Type B pancreatic cell (in vitro differentiated cells): ENCODE measurements at regions not wholly inside any gene's neighbourhood (a gene's known extent, or its start where the extent isn't known, plus 50 kb on each side); places are given as distances from the start of the nearest gene placed in this dataset.
A peak's percentile ranks its signal among the peaks of the same experiment; 100 is the strongest.
"Not testable (repeated sequence)": the region's sequence is repeated elsewhere in the genome, so short reads cannot be mapped to it uniquely, and the experiment has no call there.

Experiments
- DNase-seq: peaks from one replicate; pipeline ENCODE4 v3.0.0; 2021; ENCODE audit warnings: mixed read lengths; ENCODE audit not compliant: unreplicated experiment; ENCODE audit errors: extremely low spot score
- H3K27ac Mint-ChIP-seq: 2 replicates; pipeline ENCODE4 v1.8.0; 2021; ENCODE audit warnings: mild to moderate bottlenecking, mixed read lengths
- H3K27me3 Mint-ChIP-seq: 2 replicates; pipeline ENCODE4 v1.8.0; 2021; ENCODE audit warnings: mixed read lengths
- H3K36me3 Mint-ChIP-seq: 2 replicates; pipeline ENCODE4 v1.8.0; 2021; ENCODE audit warnings: mixed read lengths
- H3K4me1 Mint-ChIP-seq: one replicate; pipeline ENCODE4 v1.8.0; 2021; ENCODE audit warnings: mixed read lengths; ENCODE audit not compliant: unreplicated experiment
- H3K4me3 Mint-ChIP-seq: 2 replicates; pipeline ENCODE4 v1.8.0; 2021; ENCODE audit warnings: mild to moderate bottlenecking, mixed read lengths
- H3K9me3 Mint-ChIP-seq: 2 replicates; pipeline ENCODE4 v1.8.0; 2021; ENCODE audit warnings: mixed read lengths
- CTCF ChIP-seq: fragments of 200-600 bp; sonication (generic); conservative IDR thresholded peaks from 2 replicates; pipeline ENCODE4 v1.5.0; 2021; ENCODE audit warnings: antibody characterized with exemption, mild to moderate bottlenecking

- Mint-ChIP-seq H3K27ac (no peak overlapping the region), H3K4me3 (no peak overlapping the region), H3K4me1 (no peaks in the 10 kb centered on the region), H3K9me3 (peaks cover 17% of the 10 kb centered on the region), H3K36me3 (peaks cover 4% of the 10 kb centered on the region), H3K27me3 (no peaks in the 10 kb centered on the region)
- no peak for DNase-seq
- TF ChIP-seq CTCF = no peak
Measured at GRCh38 chr9:91008568-91008967, 206.9 kb downstream of the SYK start.

- no peak overlapping the region for H3K27ac Mint-ChIP-seq
- TF ChIP-seq CTCF = no peak
- peaks cover 17% of the 10 kb centered on the region for H3K9me3 Mint-ChIP-seq
- H3K36me3 Mint-ChIP-seq = peaks cover 4% of the 10 kb centered on the region
- H3K4me1 Mint-ChIP-seq = no peaks in the 10 kb centered on the region
- no peaks in the 10 kb centered on the region for H3K27me3 Mint-ChIP-seq
- no peak for DNase-seq
- H3K4me3 Mint-ChIP-seq = no peak overlapping the region
Measured at GRCh38 chr9:91011891-91012290, 210.3 kb downstream of the SYK start.

GRCh38 chr9:91012933-91013841 is 211.6 kb downstream of the SYK start:
- Mint-ChIP-seq H3K4me1 (no peaks in the 10 kb centered on the region), H3K27ac (no peak overlapping the region), H3K27me3 (no peaks in the 10 kb centered on the region), H3K4me3 (no peak overlapping the region), H3K36me3 (peaks cover 8% of the 10 kb centered on the region), H3K9me3 (peaks cover 21% of the 10 kb centered on the region)
- no peak for DNase-seq
- TF ChIP-seq CTCF = no peak

- H3K36me3 Mint-ChIP-seq = peaks cover 8% of the 10 kb centered on the region
- H3K27me3 Mint-ChIP-seq = no peaks in the 10 kb centered on the region
- peak overlapping the region; percentile 76 for H3K27ac Mint-ChIP-seq
- no peak for DNase-seq
- TF ChIP-seq CTCF = no peak
- peaks cover 29% of the 10 kb centered on the region for H3K9me3 Mint-ChIP-seq
- H3K4me1 Mint-ChIP-seq = no peaks in the 10 kb centered on the region
- no peak overlapping the region for H3K4me3 Mint-ChIP-seq
Measured at GRCh38 chr9:91017245-91017644, 215.6 kb downstream of the SYK start.

GRCh38 chr9:91019871-91020270 is 218.3 kb downstream of the SYK start:
- peaks cover 34% of the 10 kb centered on the region for H3K9me3 Mint-ChIP-seq
- H3K27me3 Mint-ChIP-seq, DNase-seq, H3K4me1 Mint-ChIP-seq, H3K4me3 Mint-ChIP-seq, H3K36me3 Mint-ChIP-seq, H3K27ac Mint-ChIP-seq: not testable (repeated sequence)

GRCh38 chr9:91021656-91022055 is 220.0 kb downstream of the SYK start:
- H3K4me3 Mint-ChIP-seq, H3K36me3 Mint-ChIP-seq, DNase-seq, H3K27ac Mint-ChIP-seq, H3K27me3 Mint-ChIP-seq, H3K4me1 Mint-ChIP-seq: not testable (repeated sequence)
- H3K9me3 Mint-ChIP-seq = peaks cover 34% of the 10 kb centered on the region
